ENCODE measurements at regions not wholly inside any gene's neighbourhood (a gene's known extent, or its start where the extent isn't known, plus 50 kb on each side); places are given as distances from the start of the nearest gene placed in this dataset.
"Not testable (repeated sequence)": the region's sequence is repeated elsewhere in the genome, so short reads cannot be mapped to it uniquely, and the experiment has no call there.

- H3K36me3 ChIP-seq; H3K4me1 ChIP-seq; DNase-seq (ENCODE audit: low spot score in 2 of 2); H3K4me3 ChIP-seq; H3K9me3 ChIP-seq; H3K27me3 ChIP-seq; H3K27ac ChIP-seq: not testable (repeated sequence)
- no CpG with 5 or more reads among the region's 21 CpGs for WGBS, 2 donors
These were observed 166.0 kb downstream of the POTEG start for GRCh38 chr14:19268047-19268627.

GRCh38 chr14:19272235-19272634 is 161.9 kb downstream of the POTEG start:
- not testable (repeated sequence) for H3K27ac ChIP-seq; DNase-seq (ENCODE audit: low spot score in 2 of 2); H3K4me3 ChIP-seq; H3K9me3 ChIP-seq; H3K36me3 ChIP-seq; H3K27me3 ChIP-seq; H3K4me1 ChIP-seq
- no CpG with 5 or more reads among the region's 1 CpG for WGBS, 2 donors

GRCh38 chr14:19289669-19290068 is 144.5 kb downstream of the POTEG start:
- H3K36me3 ChIP-seq; H3K4me1 ChIP-seq; H3K27ac ChIP-seq; DNase-seq (ENCODE audit: low spot score in 2 of 2); H3K4me3 ChIP-seq; H3K9me3 ChIP-seq; H3K27me3 ChIP-seq: not testable (repeated sequence)
- WGBS, 2 donors, result 87 to 89% methylated on average over 3 of the region's 3 CpGs

- H3K4me3 ChIP-seq; H3K4me1 ChIP-seq; H3K36me3 ChIP-seq; H3K27ac ChIP-seq; DNase-seq (ENCODE audit: low spot score in 2 of 2); H3K27me3 ChIP-seq; H3K9me3 ChIP-seq: not testable (repeated sequence)
- WGBS, 2 donors, result no CpG with 5 or more reads among the region's 28 CpGs
These were observed 133.9 kb downstream of the POTEG start for GRCh38 chr14:19300243-19300642.

GRCh38 chr14:19300838-19301237 is 133.3 kb downstream of the POTEG start:
- H3K4me1 ChIP-seq; H3K27ac ChIP-seq; H3K4me3 ChIP-seq; H3K36me3 ChIP-seq; H3K9me3 ChIP-seq; DNase-seq (ENCODE audit: low spot score in 2 of 2); H3K27me3 ChIP-seq: not testable (repeated sequence)
- 78% methylated on average over 16 of the region's 30 CpGs; no CpG with 5 or more reads in 1 of the 2 donors for WGBS, 2 donors

GRCh38 chr14:19303844-19304243 is 130.3 kb downstream of the POTEG start:
- H3K27me3 ChIP-seq; H3K4me1 ChIP-seq; H3K9me3 ChIP-seq; H3K36me3 ChIP-seq; DNase-seq (ENCODE audit: low spot score in 2 of 2); H3K4me3 ChIP-seq; H3K27ac ChIP-seq: not testable (repeated sequence)
- 75% methylated on average over 2 of the region's 4 CpGs; no CpG with 5 or more reads in 1 of the 2 donors for WGBS, 2 donors

- H3K4me3 ChIP-seq; DNase-seq (ENCODE audit: low spot score in 2 of 2); H3K27ac ChIP-seq; H3K9me3 ChIP-seq; H3K27me3 ChIP-seq; H3K36me3 ChIP-seq; H3K4me1 ChIP-seq: not testable (repeated sequence)
- WGBS, 2 donors, result no CpG with 5 or more reads among the region's 1 CpG
These were observed 129.7 kb downstream of the POTEG start for GRCh38 chr14:19304442-19304841.

- not testable (repeated sequence) for H3K4me3 ChIP-seq, H3K36me3 ChIP-seq
- WGBS, 2 donors, result 36% methylated on average over 1 of the region's 2 CpGs; no CpG with 5 or more reads in 1 of the 2 donors
These were observed 129.2 kb downstream of the POTEG start for GRCh38 chr14:19304918-19305317.

GRCh38 chr14:19305776-19306175 is 128.4 kb downstream of the POTEG start:
- not testable (repeated sequence) for DNase-seq (ENCODE audit: low spot score in 2 of 2); H3K27ac ChIP-seq; H3K36me3 ChIP-seq; H3K9me3 ChIP-seq; H3K27me3 ChIP-seq; H3K4me3 ChIP-seq; H3K4me1 ChIP-seq
- WGBS, 2 donors, result no CpG with 5 or more reads among the region's 3 CpGs

More at GRCh38 chr14:19304918-19305317, 129.2 kb downstream of the POTEG start:
- H3K27ac ChIP-seq; DNase-seq (ENCODE audit: low spot score in 2 of 2); H3K27me3 ChIP-seq; H3K4me1 ChIP-seq; H3K9me3 ChIP-seq: not testable (repeated sequence)

GRCh38 chr14:19306405-19306804 is 127.7 kb downstream of the POTEG start:
- H3K27me3 ChIP-seq; H3K9me3 ChIP-seq; H3K27ac ChIP-seq; H3K36me3 ChIP-seq; H3K4me1 ChIP-seq; DNase-seq (ENCODE audit: low spot score in 2 of 2); H3K4me3 ChIP-seq: not testable (repeated sequence)
- WGBS, 2 donors, result no CpG with 5 or more reads among the region's 5 CpGs

GRCh38 chr14:19311023-19311422 is 123.1 kb downstream of the POTEG start:
- WGBS, 2 donors, result 38 to 57% methylated on average over 1 of the region's 1 CpG
- H3K27me3 ChIP-seq, H3K36me3 ChIP-seq: not testable (repeated sequence)

GRCh38 chr14:19330678-19331077 is 103.5 kb downstream of the POTEG start:
- not testable (repeated sequence) for DNase-seq (ENCODE audit: low spot score in 2 of 2); H3K9me3 ChIP-seq; H3K27me3 ChIP-seq; H3K4me1 ChIP-seq; H3K4me3 ChIP-seq; H3K36me3 ChIP-seq; H3K27ac ChIP-seq
- WGBS, 2 donors, result no CpG with 5 or more reads among the region's 3 CpGs

More at GRCh38 chr14:19311023-19311422, 123.1 kb downstream of the POTEG start:
- H3K27ac ChIP-seq; H3K4me3 ChIP-seq; H3K9me3 ChIP-seq; DNase-seq (ENCODE audit: low spot score in 2 of 2); H3K4me1 ChIP-seq: not testable (repeated sequence)

- not testable (repeated sequence) for H3K27me3 ChIP-seq; DNase-seq (ENCODE audit: low spot score in 2 of 2); H3K4me3 ChIP-seq; H3K27ac ChIP-seq; H3K36me3 ChIP-seq; H3K4me1 ChIP-seq; H3K9me3 ChIP-seq
- WGBS, 2 donors, result no CpG with 5 or more reads among the region's 49 CpGs
These were observed 96.7 kb downstream of the POTEG start for GRCh38 chr14:19337232-19338059.

- WGBS, 2 donors, result no CpG with 5 or more reads among the region's 11 CpGs
- not testable (repeated sequence) for H3K9me3 ChIP-seq; H3K27me3 ChIP-seq; H3K4me3 ChIP-seq; DNase-seq (ENCODE audit: low spot score in 2 of 2); H3K36me3 ChIP-seq; H3K4me1 ChIP-seq; H3K27ac ChIP-seq
These were observed 96.1 kb downstream of the POTEG start for GRCh38 chr14:19338060-19338372.

Data from tibial nerve (tissue), 4 donors.